ENCODE measurements at regions not wholly inside any gene's neighbourhood (a gene's known extent, or its start where the extent isn't known, plus 50 kb on each side); places are given as distances from the start of the nearest gene placed in this dataset.

DNA sequence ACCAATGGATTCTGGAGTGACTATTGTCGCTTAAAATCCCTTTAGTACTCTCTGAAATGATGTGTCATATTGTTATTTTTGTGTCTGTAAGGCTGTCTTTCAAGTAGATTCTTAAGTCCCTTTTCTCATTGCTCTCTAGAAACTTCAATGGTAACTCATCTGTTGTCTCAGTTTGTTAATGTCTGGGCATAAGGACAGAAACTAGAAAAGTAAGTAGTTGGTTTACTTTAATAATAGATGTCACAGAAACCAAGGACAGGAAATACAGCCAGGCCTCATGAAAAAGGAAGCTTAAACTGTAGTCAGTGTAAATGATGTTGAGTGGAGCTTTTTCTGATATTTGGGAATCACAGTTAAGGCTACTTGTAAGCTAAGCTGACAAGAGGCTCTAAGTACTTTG lies 730.2 kb upstream of the DPPA4 start:
- no peaks in the 10 kb centered on the region for H3K27me3 ChIP-seq (ENCODE audit: control insufficient read depth, insufficient read depth, low read length)
- H3K4me3 ChIP-seq (ENCODE audit: low read depth, low read length), result no peak overlapping the region
- TF ChIP-seq, protein P1, sequence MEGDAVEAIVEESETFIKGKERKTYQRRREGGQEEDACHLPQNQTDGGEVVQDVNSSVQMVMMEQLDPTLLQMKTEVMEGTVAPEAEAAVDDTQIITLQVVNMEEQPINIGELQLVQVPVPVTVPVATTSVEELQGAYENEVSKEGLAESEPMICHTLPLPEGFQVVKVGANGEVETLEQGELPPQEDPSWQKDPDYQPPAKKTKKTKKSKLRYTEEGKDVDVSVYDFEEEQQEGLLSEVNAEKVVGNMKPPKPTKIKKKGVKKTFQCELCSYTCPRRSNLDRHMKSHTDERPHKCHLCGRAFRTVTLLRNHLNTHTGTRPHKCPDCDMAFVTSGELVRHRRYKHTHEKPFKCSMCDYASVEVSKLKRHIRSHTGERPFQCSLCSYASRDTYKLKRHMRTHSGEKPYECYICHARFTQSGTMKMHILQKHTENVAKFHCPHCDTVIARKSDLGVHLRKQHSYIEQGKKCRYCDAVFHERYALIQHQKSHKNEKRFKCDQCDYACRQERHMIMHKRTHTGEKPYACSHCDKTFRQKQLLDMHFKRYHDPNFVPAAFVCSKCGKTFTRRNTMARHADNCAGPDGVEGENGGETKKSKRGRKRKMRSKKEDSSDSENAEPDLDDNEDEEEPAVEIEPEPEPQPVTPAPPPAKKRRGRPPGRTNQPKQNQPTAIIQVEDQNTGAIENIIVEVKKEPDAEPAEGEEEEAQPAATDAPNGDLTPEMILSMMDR (IDR thresholded peaks at IDR 0.05; ENCODE audit: insufficient read depth, low read length, severe bottlenecking), result no peak
- FAIRE-seq (no peak), DNase-seq (ENCODE audit: low read depth) (no peak)
- no peaks in the 10 kb centered on the region for H3K36me3 ChIP-seq (ENCODE audit: control insufficient read depth, insufficient read depth, low read length)

GRCh38 chr3:110069761-110070160 lies 732.4 kb upstream of the DPPA4 start:
- FAIRE-seq (no peak), DNase-seq (ENCODE audit: low read depth) (peak; percentile 85)
- TF ChIP-seq, protein P1 (IDR thresholded peaks at IDR 0.05; ENCODE audit: insufficient read depth, low read length, severe bottlenecking), result no peak

GRCh38 chr3:110070161-110070916 lies 733.0 kb upstream of the DPPA4 start:
- TF ChIP-seq, protein P1 (IDR thresholded peaks at IDR 0.05; ENCODE audit: insufficient read depth, low read length, severe bottlenecking), result no peak
- DNase-seq (ENCODE audit: low read depth) (no peak), FAIRE-seq (no peak)
- no peaks in the 10 kb centered on the region for H3K36me3 ChIP-seq (ENCODE audit: control insufficient read depth, insufficient read depth, low read length)
- H3K4me3 ChIP-seq (ENCODE audit: low read depth, low read length), result no peak overlapping the region
- no peaks in the 10 kb centered on the region for H3K27me3 ChIP-seq (ENCODE audit: control insufficient read depth, insufficient read depth, low read length)

More at GRCh38 chr3:110069761-110070160, 732.4 kb upstream of the DPPA4 start:
- no peak overlapping the region for H3K4me3 ChIP-seq (ENCODE audit: low read depth, low read length)
- no peaks in the 10 kb centered on the region for H3K36me3 ChIP-seq (ENCODE audit: control insufficient read depth, insufficient read depth, low read length)
- no peaks in the 10 kb centered on the region for H3K27me3 ChIP-seq (ENCODE audit: control insufficient read depth, insufficient read depth, low read length)

- Histone ChIP-seq H3K4me3 (ENCODE audit: low read depth, low read length) (no peak overlapping the region), H3K27me3 (ENCODE audit: control insufficient read depth, insufficient read depth, low read length) (no peaks in the 10 kb centered on the region), H3K36me3 (ENCODE audit: control insufficient read depth, insufficient read depth, low read length) (no peaks in the 10 kb centered on the region)
- TF ChIP-seq, protein P1 (IDR thresholded peaks at IDR 0.05; ENCODE audit: insufficient read depth, low read length, severe bottlenecking), result no peak
- DNase-seq (ENCODE audit: low read depth) (no peak), FAIRE-seq (no peak)
Observed at GRCh38 chr3:110074095-110074494, 736.7 kb upstream of the DPPA4 start.

DNA sequence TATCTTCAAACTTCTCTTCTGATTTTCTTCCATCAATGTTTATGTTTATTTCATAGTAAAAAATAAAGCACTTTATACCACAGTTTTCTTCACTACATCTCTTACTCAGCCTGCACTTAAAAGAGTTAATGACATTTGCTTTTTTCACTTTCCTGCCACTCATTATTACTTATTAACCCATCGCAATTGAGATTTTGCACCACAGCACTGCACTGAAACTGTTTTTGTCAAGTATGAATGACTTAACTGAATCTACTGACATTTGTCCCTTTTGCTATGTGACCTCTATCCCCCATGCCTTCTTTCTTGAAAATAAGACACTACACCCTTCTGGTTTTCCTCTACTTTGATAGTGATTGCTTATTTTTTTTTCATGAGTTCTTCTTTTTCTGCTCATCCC lies 739.7 kb upstream of the DPPA4 start:
- TF ChIP-seq, protein P1 (IDR thresholded peaks at IDR 0.05; ENCODE audit: insufficient read depth, low read length, severe bottlenecking), result no peak

DNA sequence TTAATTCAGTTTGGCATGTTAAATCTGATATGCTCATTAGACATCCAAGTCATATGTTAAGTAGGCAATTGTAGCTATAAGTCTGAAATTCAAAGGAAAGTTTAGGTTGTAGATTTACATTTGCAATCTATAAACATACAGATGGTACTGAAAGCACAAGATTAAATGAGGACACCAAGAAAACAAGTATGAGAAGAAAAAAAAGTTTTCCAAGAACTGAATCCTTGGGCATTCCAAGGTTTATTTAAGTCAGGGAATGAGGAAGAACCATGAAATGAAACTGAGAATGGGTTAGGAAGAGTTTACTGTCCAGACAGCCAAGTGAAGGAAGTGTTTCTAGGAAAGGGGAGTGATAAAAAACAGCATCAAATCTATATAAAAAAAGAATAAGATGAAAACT lies 756.1 kb upstream of the DPPA4 start:
- TF ChIP-seq, protein P1 (IDR thresholded peaks at IDR 0.05; ENCODE audit: insufficient read depth, low read length, severe bottlenecking), result no peak
- no peak for FAIRE-seq
- H3K27me3 ChIP-seq (ENCODE audit: control insufficient read depth, insufficient read depth, low read length), result no peaks in the 10 kb centered on the region
- no peaks in the 10 kb centered on the region for H3K36me3 ChIP-seq (ENCODE audit: control insufficient read depth, insufficient read depth, low read length)
- no peak for DNase-seq (ENCODE audit: low read depth)
- no peak overlapping the region for H3K4me3 ChIP-seq (ENCODE audit: low read depth, low read length)

More for the DNA sequence above, 739.7 kb upstream of the DPPA4 start:
- DNase-seq (ENCODE audit: low read depth), result no peak
- FAIRE-seq, result no peak
- no peak overlapping the region for H3K4me3 ChIP-seq (ENCODE audit: low read depth, low read length)
- no peaks in the 10 kb centered on the region for H3K27me3 ChIP-seq (ENCODE audit: control insufficient read depth, insufficient read depth, low read length)
- H3K36me3 ChIP-seq (ENCODE audit: control insufficient read depth, insufficient read depth, low read length), result no peaks in the 10 kb centered on the region

Data from bronchial epithelial cell (primary cell).